ENCODE measurements at regions not wholly inside any gene's neighbourhood (a gene's known extent, or its start where the extent isn't known, plus 50 kb on each side); places are given as distances from the start of the nearest gene placed in this dataset.

- TF ChIP-seq GATA2 (IDR thresholded peaks at IDR 0.05; ENCODE audit: low read depth, low read length) (no peak), GATA3 (IDR thresholded peaks at IDR 0.05; ENCODE audit: low read depth, low read length) (no peak)
These were observed 213.7 kb downstream of the FOXD2 start for GRCh38 chr1:47651311-47652089.

GRCh38 chr1:47655521-47656300, 217.9 kb downstream of the FOXD2 start:
- TF ChIP-seq GATA2 (IDR thresholded peaks at IDR 0.05; ENCODE audit: low read depth, low read length) (no peak), GATA3 (IDR thresholded peaks at IDR 0.05; ENCODE audit: low read depth, low read length) (no peak)

GRCh38 chr1:47656719-47657685, 219.2 kb downstream of the FOXD2 start:
- TF ChIP-seq GATA2 (IDR thresholded peaks at IDR 0.05; ENCODE audit: low read depth, low read length) (no peak), GATA3 (IDR thresholded peaks at IDR 0.05; ENCODE audit: low read depth, low read length) (no peak)

GRCh38 chr1:47658161-47658920, 220.5 kb downstream of the FOXD2 start:
- no peak for TF ChIP-seq GATA2 (IDR thresholded peaks at IDR 0.05; ENCODE audit: low read depth, low read length)
- TF ChIP-seq GATA3 (IDR thresholded peaks at IDR 0.05; ENCODE audit: low read depth, low read length): no peak

- no peak for TF ChIP-seq GATA3 (IDR thresholded peaks at IDR 0.05; ENCODE audit: low read depth, low read length)
- TF ChIP-seq GATA2 (IDR thresholded peaks at IDR 0.05; ENCODE audit: low read depth, low read length): no peak
These were observed 221.3 kb downstream of the FOXD2 start for GRCh38 chr1:47659146-47659545.

- TF ChIP-seq GATA3 (IDR thresholded peaks at IDR 0.05; ENCODE audit: low read depth, low read length): no peak
- no peak for TF ChIP-seq GATA2 (IDR thresholded peaks at IDR 0.05; ENCODE audit: low read depth, low read length)
These were observed 222.8 kb downstream of the FOXD2 start for GRCh38 chr1:47660622-47661021.

GRCh38 chr1:47661040-47661439, 223.2 kb downstream of the FOXD2 start:
- TF ChIP-seq GATA3 (IDR thresholded peaks at IDR 0.05; ENCODE audit: low read depth, low read length) (no peak), GATA2 (IDR thresholded peaks at IDR 0.05; ENCODE audit: low read depth, low read length) (no peak)

- TF ChIP-seq GATA3 (IDR thresholded peaks at IDR 0.05; ENCODE audit: low read depth, low read length) (no peak), GATA2 (IDR thresholded peaks at IDR 0.05; ENCODE audit: low read depth, low read length) (no peak)
These were observed 224.2 kb downstream of the FOXD2 start for GRCh38 chr1:47662068-47662467.

- no peak for TF ChIP-seq GATA3 (IDR thresholded peaks at IDR 0.05; ENCODE audit: low read depth, low read length)
- TF ChIP-seq GATA2 (IDR thresholded peaks at IDR 0.05; ENCODE audit: low read depth, low read length): no peak
These were observed 225.4 kb downstream of the FOXD2 start for GRCh38 chr1:47663286-47663685.

GRCh38 chr1:47664356-47664755, 226.5 kb downstream of the FOXD2 start:
- TF ChIP-seq GATA2 (IDR thresholded peaks at IDR 0.05; ENCODE audit: low read depth, low read length) (no peak), GATA3 (IDR thresholded peaks at IDR 0.05; ENCODE audit: low read depth, low read length) (no peak)

- TF ChIP-seq GATA3 (IDR thresholded peaks at IDR 0.05; ENCODE audit: low read depth, low read length): no peak
- no peak for TF ChIP-seq GATA2 (IDR thresholded peaks at IDR 0.05; ENCODE audit: low read depth, low read length)
These were observed 231.3 kb downstream of the FOXD2 start for GRCh38 chr1:47669081-47669585.

- no peak for TF ChIP-seq GATA3 (IDR thresholded peaks at IDR 0.05; ENCODE audit: low read depth, low read length)
- no peak for TF ChIP-seq GATA2 (IDR thresholded peaks at IDR 0.05; ENCODE audit: low read depth, low read length)
These were observed 234.8 kb downstream of the FOXD2 start for GRCh38 chr1:47672622-47673021.

- TF ChIP-seq GATA3 (IDR thresholded peaks at IDR 0.05; ENCODE audit: low read depth, low read length) (no peak), GATA2 (IDR thresholded peaks at IDR 0.05; ENCODE audit: low read depth, low read length) (no peak)
These were observed 236.3 kb downstream of the FOXD2 start for GRCh38 chr1:47674189-47674588.

Data from SH-SY5Y (cell line).